BLaER1 treated with 17β-estradiol and CSF1 and Interleukin-3, amounts not matched to agents 10 nM and 100 nM (cell line): ENCODE measurements at regions not wholly inside any gene's neighbourhood (a gene's known extent, or its start where the extent isn't known, plus 50 kb on each side); places are given as distances from the start of the nearest gene placed in this dataset.
A peak's percentile ranks its signal among the peaks of the same experiment; 100 is the strongest.
"Not testable (repeated sequence)": the region's sequence is repeated elsewhere in the genome, so short reads cannot be mapped to it uniquely, and the experiment has no call there.

Experiments
- H3K27ac ChIP-seq, 11 experiments: shearing (Covaris generic); formaldehyde crosslinking; 2 replicates each; pipeline ENCODE4 v1.8.1; 2022
- H3K27me3 ChIP-seq, 11 experiments: shearing (Covaris generic); formaldehyde crosslinking; 2 replicates each; pipeline ENCODE4 v1.8.1; 2022
- H3K36me3 ChIP-seq, 11 experiments: shearing (Covaris generic); formaldehyde crosslinking; 2 replicates each; pipeline ENCODE4 v1.8.1; 2022
- H3K4me1 ChIP-seq, 10 experiments: shearing (Covaris generic); formaldehyde crosslinking; 2 replicates each; pipeline ENCODE4 v1.8.1; 2022
- H3K4me2 ChIP-seq, 11 experiments: shearing (Covaris generic); formaldehyde crosslinking; 2 replicates each; pipeline ENCODE4 v1.8.1; 2022
- H3K4me3 ChIP-seq, 10 experiments: shearing (Covaris generic); formaldehyde crosslinking; 2 replicates each; pipeline ENCODE4 v1.8.1; 2022
- H3K9ac ChIP-seq, 11 experiments: shearing (Covaris generic); formaldehyde crosslinking; 2 replicates each; pipeline ENCODE4 v1.8.1; 2022
- H3K9me3 ChIP-seq, 11 experiments: shearing (Covaris generic); formaldehyde crosslinking; replicated peaks in 1 of 11; 2 replicates each; pipeline ENCODE4 v1.8.1; 2022
- H4K20me1 ChIP-seq, 11 experiments: shearing (Covaris generic); formaldehyde crosslinking; 2 replicates each; pipeline ENCODE4 v1.8.1; 2022
- Cebpa-rat ChIP-seq, 11 experiments: shearing (Covaris generic); IDR thresholded peaks; 2 replicates each; pipeline ENCODE4 v1.8.1; 2022

DNA sequence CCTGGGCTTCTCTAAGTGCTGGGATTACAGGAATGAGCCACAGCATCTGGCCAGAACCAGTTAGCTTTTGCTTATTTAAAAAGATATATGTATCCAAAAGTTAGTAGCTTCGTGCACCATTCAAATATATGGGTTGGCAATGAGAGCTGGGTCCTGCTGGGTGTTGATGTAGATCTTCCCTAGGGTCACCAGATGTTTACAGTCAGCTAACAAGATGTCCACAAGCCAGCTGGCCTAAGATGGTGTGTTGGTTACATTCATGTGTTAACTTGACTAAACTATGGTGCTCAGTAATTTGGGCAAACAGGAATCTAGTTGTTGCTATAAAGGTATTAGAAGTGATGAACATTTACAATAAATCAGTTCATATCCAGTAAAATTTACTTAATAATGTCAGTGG lies 948.6 kb upstream of the EDIL3 start:
- no peaks in the 10 kb centered on the region for H4K20me1 ChIP-seq
- no peak for TF ChIP-seq Cebpa-rat (IDR thresholded peaks at IDR 0.05)

DNA sequence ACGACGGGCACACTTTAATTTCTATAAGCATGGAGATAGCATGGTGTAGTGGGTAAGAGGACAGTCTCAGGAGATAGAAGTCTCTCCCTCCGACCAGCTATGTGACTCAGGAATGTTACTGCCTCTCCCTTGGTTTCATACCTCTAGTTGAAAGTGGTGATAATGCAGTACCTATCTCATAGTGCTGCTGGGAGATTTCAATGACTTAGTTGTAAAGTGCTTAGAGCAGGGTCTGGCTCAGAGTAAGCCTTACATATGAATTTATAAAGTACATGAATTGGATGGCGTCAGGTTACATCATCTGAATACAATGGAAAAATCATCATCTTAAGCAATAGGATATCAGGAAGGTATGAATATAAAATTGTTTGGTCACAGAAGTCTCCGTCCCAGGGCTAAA lies 952.8 kb upstream of the EDIL3 start:
- no peak overlapping the region for H3K27ac ChIP-seq
- H4K20me1 ChIP-seq = no peaks in the 10 kb centered on the region
- TF ChIP-seq Cebpa-rat (IDR thresholded peaks at IDR 0.05) = no peak

More for the DNA sequence above, 948.6 kb upstream of the EDIL3 start:
- Histone ChIP-seq H3K36me3 (no peaks in the 10 kb centered on the region), H3K27ac (no peak overlapping the region), H3K4me1 (no peaks in the 10 kb centered on the region), H3K9me3 (no peaks in the 10 kb centered on the region), H3K4me3 (no peak overlapping the region), H3K4me2 (no peak overlapping the region), H3K27me3 (no peaks in the 10 kb centered on the region), H3K9ac (no peak overlapping the region)

DNA sequence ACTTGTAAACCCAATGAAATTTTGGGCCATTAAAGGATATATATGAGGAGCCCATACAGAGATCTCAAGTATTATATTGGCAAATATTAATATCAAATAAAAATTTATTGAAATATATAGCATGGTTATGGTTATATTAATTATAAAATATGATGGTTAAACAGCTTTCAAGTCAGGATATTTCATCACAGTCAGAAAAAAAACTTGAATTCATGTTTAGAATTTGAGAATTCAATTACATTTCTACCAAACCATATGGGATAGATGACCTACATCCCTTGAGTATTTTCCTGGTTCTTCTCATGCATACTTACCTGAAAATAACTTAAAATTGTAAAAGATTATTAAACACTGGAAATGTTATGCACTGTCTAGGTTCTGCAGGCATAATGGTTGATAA lies 956.1 kb upstream of the EDIL3 start:
- no peak overlapping the region for H3K9ac ChIP-seq
- H3K27ac ChIP-seq = no peak overlapping the region
- no peaks in the 10 kb centered on the region for H3K9me3 ChIP-seq
- no peaks in the 10 kb centered on the region for H3K27me3 ChIP-seq
- TF ChIP-seq Cebpa-rat (IDR thresholded peaks at IDR 0.05) = no peak
- no peak overlapping the region for H3K4me2 ChIP-seq
- no peak overlapping the region for H3K4me3 ChIP-seq
- H3K4me1 ChIP-seq = no peaks in the 10 kb centered on the region
- no peaks in the 10 kb centered on the region for H4K20me1 ChIP-seq
- H3K36me3 ChIP-seq = no peaks in the 10 kb centered on the region

More for the DNA sequence above, 952.8 kb upstream of the EDIL3 start:
- Histone ChIP-seq H3K36me3 (no peaks in the 10 kb centered on the region), H3K4me1 (no peaks in the 10 kb centered on the region), H3K4me2 (no peak overlapping the region), H3K4me3 (no peak overlapping the region), H3K9me3 (no peaks in the 10 kb centered on the region), H3K9ac (no peak overlapping the region), H3K27me3 (no peaks in the 10 kb centered on the region)

DNA sequence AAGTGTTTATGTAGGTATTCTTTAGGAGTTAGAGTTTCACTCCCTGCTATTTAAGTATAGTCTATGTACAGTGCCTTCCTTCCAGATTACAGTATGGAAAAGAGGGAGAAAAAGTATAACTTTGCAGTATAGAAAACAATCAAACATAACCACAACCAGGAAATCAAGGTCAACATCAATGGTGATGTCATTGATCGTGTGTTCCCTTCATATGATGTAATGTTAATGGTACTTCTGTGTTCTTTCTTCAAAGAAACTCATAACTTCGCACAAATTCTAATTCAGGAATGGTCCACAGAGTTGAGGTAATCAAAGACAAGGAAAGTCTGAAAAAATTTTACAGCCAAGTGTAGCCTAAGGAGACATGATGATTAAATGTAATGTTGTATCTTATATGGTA lies 961.1 kb upstream of the EDIL3 start:
- Histone ChIP-seq H3K4me3 (no peak overlapping the region), H3K36me3 (no peaks in the 10 kb centered on the region), H4K20me1 (no peaks in the 10 kb centered on the region), H3K9me3 (no peaks in the 10 kb centered on the region), H3K27ac (no peak overlapping the region), H3K27me3 (no peaks in the 10 kb centered on the region), H3K9ac (no peak overlapping the region), H3K4me2 (no peak overlapping the region), H3K4me1 (no peaks in the 10 kb centered on the region)
- no peak for TF ChIP-seq Cebpa-rat (IDR thresholded peaks at IDR 0.05)

DNA sequence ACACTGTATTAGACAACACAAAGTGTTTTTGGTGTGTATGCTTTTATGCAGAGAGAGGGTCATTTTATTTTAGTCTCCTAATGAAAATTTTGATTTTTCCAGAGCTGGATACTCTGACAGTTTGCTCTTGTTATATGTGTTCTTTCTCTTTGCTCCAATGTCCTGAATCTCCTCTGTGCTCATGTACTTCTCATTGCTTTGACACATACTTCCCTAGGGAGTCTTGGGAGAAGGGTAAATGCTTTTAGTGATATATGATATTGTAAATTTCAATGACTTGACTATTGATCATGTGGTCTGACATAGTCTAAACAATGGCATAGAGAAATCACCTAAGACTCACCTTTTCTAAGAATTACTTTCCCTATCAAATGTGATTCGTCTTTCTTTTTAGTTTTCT lies 972.6 kb upstream of the EDIL3 start:
- H3K4me3 ChIP-seq = no peak overlapping the region
- no peak overlapping the region for H3K27ac ChIP-seq
- no peaks in the 10 kb centered on the region for H3K9me3 ChIP-seq
- no peak overlapping the region for H3K4me2 ChIP-seq
- H3K27me3 ChIP-seq = no peaks in the 10 kb centered on the region
- H3K4me1 ChIP-seq = no peaks in the 10 kb centered on the region
- no peak for TF ChIP-seq Cebpa-rat (IDR thresholded peaks at IDR 0.05)
- no peak overlapping the region for H3K9ac ChIP-seq
- H4K20me1 ChIP-seq = no peaks in the 10 kb centered on the region
- no peaks in the 10 kb centered on the region for H3K36me3 ChIP-seq

DNA sequence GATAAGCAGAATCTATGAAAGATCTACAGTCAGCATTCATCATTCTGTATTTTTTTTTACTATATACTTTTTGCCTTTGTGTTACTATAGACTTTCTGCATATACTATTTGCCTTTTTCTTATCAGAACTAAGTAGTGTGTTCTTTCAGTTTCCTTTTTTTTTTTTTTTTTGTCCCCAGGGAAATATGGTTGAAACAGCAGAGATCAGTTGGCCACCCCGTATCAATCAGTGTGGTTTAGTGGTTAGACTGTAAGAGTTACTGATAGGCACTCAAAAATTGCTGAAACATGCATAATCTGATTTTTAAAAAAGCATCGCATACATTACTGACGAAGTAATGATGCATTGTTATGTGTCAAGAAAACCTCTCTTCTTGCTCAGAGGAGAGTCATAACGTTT lies 990.8 kb upstream of the EDIL3 start:
- no peaks in the 10 kb centered on the region for H3K36me3 ChIP-seq
- peaks cover 5 to 14% (median 8%) of the 10 kb centered on the region in 10 experiments; a peak in 13 of 20 replicates for H3K4me1 ChIP-seq
- H3K9ac ChIP-seq = no peak overlapping the region
- peak overlapping the region; percentile 17 to 58 (median 42); a peak in 19 of 22 replicates for H3K4me2 ChIP-seq
- H3K27ac ChIP-seq = no peak overlapping the region
- TF ChIP-seq Cebpa-rat (IDR thresholded peaks at IDR 0.05) = no peak
- H4K20me1 ChIP-seq = no peaks in the 10 kb centered on the region
- no peak overlapping the region for H3K4me3 ChIP-seq
- H3K27me3 ChIP-seq = peaks cover 0 to 17% (median 0%) of the 10 kb centered on the region in 11 experiments; a peak in 3 of 22 replicates
- no peaks in the 10 kb centered on the region for H3K9me3 ChIP-seq

DNA sequence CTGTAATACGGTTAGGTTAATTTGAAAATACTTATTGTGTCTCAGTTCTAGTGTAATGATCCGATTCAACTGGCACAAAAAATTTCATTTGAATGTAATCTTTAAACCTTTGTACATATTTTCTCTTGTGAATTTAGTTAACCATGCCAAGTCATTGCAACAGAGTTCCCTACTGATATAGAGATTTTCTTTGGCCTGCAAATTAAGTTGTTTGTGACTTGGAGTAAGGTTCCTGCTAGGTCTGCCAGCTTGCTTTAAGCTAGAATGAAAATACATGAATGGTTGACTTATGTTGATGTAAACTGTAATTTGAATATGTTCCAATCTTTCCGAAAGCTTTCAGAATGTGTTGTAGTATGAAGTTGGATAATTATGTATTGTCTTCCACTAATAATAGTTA lies 1004.1 kb upstream of the EDIL3 start:
- Histone ChIP-seq H3K4me3 (no peak overlapping the region), H3K27me3 (no peaks in the 10 kb centered on the region), H3K4me1 (no peaks in the 10 kb centered on the region), H3K9me3 (peaks cover 0 to 6% (median 3%) of the 10 kb centered on the region in 11 experiments; a peak in 2 of 22 replicates), H3K4me2 (no peak overlapping the region), H3K27ac (no peak overlapping the region), H3K9ac (no peak overlapping the region), H4K20me1 (no peaks in the 10 kb centered on the region), H3K36me3 (no peaks in the 10 kb centered on the region)
- no peak for TF ChIP-seq Cebpa-rat (IDR thresholded peaks at IDR 0.05)

DNA sequence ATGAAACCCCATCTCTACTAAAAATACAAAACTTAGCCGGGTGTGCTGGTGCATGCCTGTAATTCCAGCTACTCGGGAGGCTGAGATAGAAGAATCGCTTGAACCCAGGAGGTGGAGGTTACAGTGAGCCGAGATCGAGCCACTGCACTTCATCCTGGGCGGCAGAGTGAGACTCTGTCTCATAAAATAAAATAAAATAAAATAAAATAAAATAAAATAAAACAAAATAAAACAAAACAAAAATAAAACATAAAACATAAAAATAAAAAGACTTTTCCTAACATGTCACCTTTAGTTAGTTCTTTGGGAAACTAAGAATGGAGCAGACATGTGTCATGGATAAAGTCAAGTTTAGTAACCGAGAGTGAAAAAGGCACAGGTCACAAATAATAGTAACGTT lies 1007.6 kb upstream of the EDIL3 start:
- H3K4me1 ChIP-seq = not testable (repeated sequence)

DNA sequence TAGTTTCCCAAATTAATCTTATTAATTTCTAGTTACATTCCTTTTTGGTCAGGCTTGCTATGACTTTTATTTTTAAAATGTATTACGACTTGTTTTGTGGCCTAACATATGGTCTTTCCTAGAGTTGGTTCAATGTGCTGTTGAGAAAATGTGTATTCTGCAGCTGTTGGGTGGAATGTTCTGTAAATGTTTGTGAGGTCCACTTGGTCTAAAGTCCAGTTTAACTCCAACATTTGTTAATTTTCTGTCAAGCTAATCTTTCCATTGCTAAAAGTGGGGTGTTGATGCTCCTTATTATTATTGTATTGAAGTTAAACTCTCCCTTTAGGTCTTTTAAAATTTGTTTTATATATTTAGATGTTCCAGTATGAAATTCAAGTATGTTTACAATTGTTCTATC lies 1010.8 kb upstream of the EDIL3 start:
- H3K27me3 ChIP-seq = no peaks in the 10 kb centered on the region
- H3K4me3 ChIP-seq = no peak overlapping the region
- H3K9me3 ChIP-seq = no peaks in the 10 kb centered on the region
- no peak overlapping the region for H3K4me2 ChIP-seq
- no peaks in the 10 kb centered on the region for H3K36me3 ChIP-seq
- H3K27ac ChIP-seq = no peak overlapping the region
- no peak overlapping the region for H3K9ac ChIP-seq
- no peak for TF ChIP-seq Cebpa-rat (IDR thresholded peaks at IDR 0.05)
- no peaks in the 10 kb centered on the region for H3K4me1 ChIP-seq
- H4K20me1 ChIP-seq = no peaks in the 10 kb centered on the region

More for the DNA sequence above, 1007.6 kb upstream of the EDIL3 start:
- not testable (repeated sequence) for H4K20me1 ChIP-seq, H3K4me2 ChIP-seq, H3K9me3 ChIP-seq, H3K4me3 ChIP-seq, H3K27ac ChIP-seq, H3K9ac ChIP-seq, H3K27me3 ChIP-seq, H3K36me3 ChIP-seq

DNA sequence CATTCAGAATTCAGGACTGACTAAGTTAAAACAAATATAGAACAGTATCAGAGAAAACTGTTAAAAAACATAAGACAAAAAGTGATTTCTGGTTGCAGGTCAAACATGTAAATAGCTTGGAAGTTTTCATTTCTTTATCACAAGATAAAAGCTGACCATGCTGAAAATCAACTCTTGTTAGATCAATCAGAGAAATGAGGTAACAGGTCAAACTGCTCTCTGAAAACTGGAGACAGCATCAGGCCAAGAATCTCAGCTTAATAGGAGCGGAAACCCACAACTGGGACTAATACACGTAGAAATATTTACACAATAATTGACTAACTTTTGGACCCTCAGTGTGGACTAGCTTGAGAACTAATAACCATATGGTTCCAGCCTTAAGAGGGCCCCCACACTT lies 1012.8 kb upstream of the EDIL3 start:
- Histone ChIP-seq H3K9ac (no peak overlapping the region), H4K20me1 (no peaks in the 10 kb centered on the region), H3K27ac (no peak overlapping the region), H3K4me3 (no peak overlapping the region), H3K36me3 (no peaks in the 10 kb centered on the region), H3K4me2 (no peak overlapping the region), H3K27me3 (no peaks in the 10 kb centered on the region), H3K9me3 (no peaks in the 10 kb centered on the region), H3K4me1 (no peaks in the 10 kb centered on the region)
- no peak for TF ChIP-seq Cebpa-rat (IDR thresholded peaks at IDR 0.05)
